Esophagus muscularis mucosa (tissue), 3 donors: ENCODE measurements at regions not wholly inside any gene's neighbourhood (a gene's known extent, or its start where the extent isn't known, plus 50 kb on each side); places are given as distances from the start of the nearest gene placed in this dataset.

Experiments
- POLR2A ChIP-seq: fragments of 450-650 bp; IDR thresholded peaks from one replicate; pipeline ENCODE4 v1.6.1; 2017; ENCODE audit warnings: antibody characterized with exemption, moderate library complexity, mild to moderate bottlenecking, low read depth
- POLR2AphosphoS5 ChIP-seq, 2 donors: sonication (generic); formaldehyde crosslinking; IDR thresholded peaks; one replicate each; pipeline ENCODE4 v1.6.1; 2017; ENCODE audit warnings: antibody characterized with exemption in 2 of 2
- TF ChIP-seq, protein P1 (sequence below), 3 experiments: fragments of 200-600 bp in 2 of 3; fragments of 450-650 bp in 1 of 3; sonication (generic) in 2 of 3; IDR thresholded peaks; one replicate each; pipeline ENCODE4 v1.5.1; 2017 to 2019; ENCODE audit warnings: antibody characterized with exemption in 3 of 3, mild to moderate bottlenecking in 2 of 3, moderate library complexity in 1 of 3

DNA sequence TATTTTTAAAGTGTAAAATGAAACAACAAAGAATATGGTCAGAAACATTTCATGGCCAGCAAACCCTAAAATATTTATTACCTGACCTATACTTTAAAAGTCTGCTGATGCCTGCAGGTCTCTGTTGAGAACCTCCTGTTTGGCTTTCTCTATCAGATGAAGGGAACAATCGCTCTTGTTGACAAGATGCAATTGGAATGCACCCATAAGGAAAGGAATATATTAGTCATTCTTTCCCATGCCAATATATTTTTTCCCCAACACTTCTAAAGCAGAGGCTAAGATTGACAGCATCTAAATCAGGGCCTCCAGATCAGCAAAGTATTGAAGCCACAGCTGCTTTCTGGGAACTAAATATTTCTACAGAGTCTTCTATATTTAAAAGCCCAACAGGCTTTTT, 897.8 kb downstream of the EPHA7 start:
- TF ChIP-seq, protein P1, sequence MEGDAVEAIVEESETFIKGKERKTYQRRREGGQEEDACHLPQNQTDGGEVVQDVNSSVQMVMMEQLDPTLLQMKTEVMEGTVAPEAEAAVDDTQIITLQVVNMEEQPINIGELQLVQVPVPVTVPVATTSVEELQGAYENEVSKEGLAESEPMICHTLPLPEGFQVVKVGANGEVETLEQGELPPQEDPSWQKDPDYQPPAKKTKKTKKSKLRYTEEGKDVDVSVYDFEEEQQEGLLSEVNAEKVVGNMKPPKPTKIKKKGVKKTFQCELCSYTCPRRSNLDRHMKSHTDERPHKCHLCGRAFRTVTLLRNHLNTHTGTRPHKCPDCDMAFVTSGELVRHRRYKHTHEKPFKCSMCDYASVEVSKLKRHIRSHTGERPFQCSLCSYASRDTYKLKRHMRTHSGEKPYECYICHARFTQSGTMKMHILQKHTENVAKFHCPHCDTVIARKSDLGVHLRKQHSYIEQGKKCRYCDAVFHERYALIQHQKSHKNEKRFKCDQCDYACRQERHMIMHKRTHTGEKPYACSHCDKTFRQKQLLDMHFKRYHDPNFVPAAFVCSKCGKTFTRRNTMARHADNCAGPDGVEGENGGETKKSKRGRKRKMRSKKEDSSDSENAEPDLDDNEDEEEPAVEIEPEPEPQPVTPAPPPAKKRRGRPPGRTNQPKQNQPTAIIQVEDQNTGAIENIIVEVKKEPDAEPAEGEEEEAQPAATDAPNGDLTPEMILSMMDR (IDR thresholded peaks at IDR 0.05), result no peak
- TF ChIP-seq POLR2A, result no peak
- no peak for TF ChIP-seq POLR2AphosphoS5 (IDR thresholded peaks at IDR 0.05)
